ENCODE measurements at regions not wholly inside any gene's neighbourhood (a gene's known extent, or its start where the extent isn't known, plus 50 kb on each side); places are given as distances from the start of the nearest gene placed in this dataset.

DNA sequence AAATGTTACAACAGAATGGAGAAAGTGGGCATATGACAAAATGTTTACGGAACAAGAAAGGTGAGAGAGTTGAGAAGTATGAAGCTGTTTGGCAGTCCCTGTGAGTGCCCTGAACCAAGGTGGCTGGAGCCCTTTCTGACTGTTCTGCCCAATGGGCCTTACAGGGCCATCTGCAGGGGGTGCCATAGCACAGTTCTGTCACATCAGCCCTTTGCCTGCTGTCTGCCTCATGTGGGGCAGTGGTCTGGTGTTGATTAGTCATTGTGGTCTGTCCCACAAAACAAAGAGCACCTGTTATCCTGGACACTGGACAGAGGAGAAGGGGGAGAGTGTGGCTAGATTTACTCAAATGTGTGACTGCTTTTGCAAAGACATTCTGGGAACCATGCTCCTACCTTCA lies 51.5 kb upstream of the OSBPL3 start:
- TF ChIP-seq CTCF (IDR thresholded peaks at IDR 0.05; ENCODE audit: extremely low read depth in 1 of 2, insufficient read depth in 1 of 2, low read depth in 1 of 2, low read length in 2 of 2) (no peak), JUN (IDR thresholded peaks at IDR 0.05; ENCODE audit: borderline replicate concordance, insufficient read depth, insufficient read length, low read depth) (no peak), EZH2 (IDR thresholded peaks at IDR 0.05; ENCODE audit: borderline replicate concordance, low read depth, low read length, severe bottlenecking) (no peak), POLR2AphosphoS5 (IDR thresholded peaks at IDR 0.05; ENCODE audit: insufficient read depth, low read depth, low read length) (no peak), POLR2A (IDR thresholded peaks at IDR 0.05; ENCODE audit: low read depth, low read length) (no peak), FOS (IDR thresholded peaks at IDR 0.05; ENCODE audit: borderline replicate concordance, insufficient read depth, low read length) (no peak), GATA2 (IDR thresholded peaks at IDR 0.05; ENCODE audit: insufficient read depth, insufficient read length, low read depth, low read length) (no peak), MYC (IDR thresholded peaks at IDR 0.05; ENCODE audit: low read depth, low read length) (no peak)
- TF ChIP-seq, protein P1, sequence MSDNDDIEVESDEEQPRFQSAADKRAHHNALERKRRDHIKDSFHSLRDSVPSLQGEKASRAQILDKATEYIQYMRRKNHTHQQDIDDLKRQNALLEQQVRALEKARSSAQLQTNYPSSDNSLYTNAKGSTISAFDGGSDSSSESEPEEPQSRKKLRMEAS (IDR thresholded peaks at IDR 0.05; ENCODE audit: insufficient read depth, insufficient read length), result no peak

Measured in endothelial cell of umbilical vein (primary cell).